DND-41 (cell line): ENCODE measurements at regions not wholly inside any gene's neighbourhood (a gene's known extent, or its start where the extent isn't known, plus 50 kb on each side); places are given as distances from the start of the nearest gene placed in this dataset.

Experiments used
- EZH2 ChIP-seq: IDR thresholded peaks from 3 replicates; pipeline ENCODE4 v1.6.1; 2012; ENCODE audit warnings: borderline replicate concordance, low read depth, mild to moderate bottlenecking, moderate library complexity, low read length, inconsistent platforms; ENCODE audit not compliant: severe bottlenecking
- TF ChIP-seq, protein P1 (sequence below): IDR thresholded peaks from 2 replicates; pipeline ENCODE4 v1.5.1; 2012; ENCODE audit warnings: borderline replicate concordance, low read length, moderate library complexity, mild to moderate bottlenecking; ENCODE audit not compliant: poor library complexity, severe bottlenecking; ENCODE audit errors: extremely low read depth

DNA sequence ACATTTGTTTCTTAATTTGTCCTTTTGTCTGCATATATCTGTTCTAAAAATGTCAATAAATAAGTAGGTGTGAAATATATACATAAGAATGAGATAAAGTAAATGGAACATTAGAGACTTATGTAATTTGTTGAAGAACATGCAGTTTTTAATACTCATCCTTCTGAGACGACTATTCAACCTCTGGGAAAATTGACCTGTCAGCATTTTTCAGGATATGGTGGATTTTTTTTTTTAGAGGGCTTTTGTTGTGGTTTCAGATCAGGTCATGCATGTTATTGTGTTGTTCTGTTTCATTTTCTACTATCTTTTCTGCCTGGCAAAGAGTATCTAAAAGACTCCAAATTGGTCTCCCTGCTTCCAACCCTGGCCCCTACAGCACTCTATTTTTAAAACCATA, 97.3 kb downstream of the PCDH7 start:
- TF ChIP-seq, protein P1, sequence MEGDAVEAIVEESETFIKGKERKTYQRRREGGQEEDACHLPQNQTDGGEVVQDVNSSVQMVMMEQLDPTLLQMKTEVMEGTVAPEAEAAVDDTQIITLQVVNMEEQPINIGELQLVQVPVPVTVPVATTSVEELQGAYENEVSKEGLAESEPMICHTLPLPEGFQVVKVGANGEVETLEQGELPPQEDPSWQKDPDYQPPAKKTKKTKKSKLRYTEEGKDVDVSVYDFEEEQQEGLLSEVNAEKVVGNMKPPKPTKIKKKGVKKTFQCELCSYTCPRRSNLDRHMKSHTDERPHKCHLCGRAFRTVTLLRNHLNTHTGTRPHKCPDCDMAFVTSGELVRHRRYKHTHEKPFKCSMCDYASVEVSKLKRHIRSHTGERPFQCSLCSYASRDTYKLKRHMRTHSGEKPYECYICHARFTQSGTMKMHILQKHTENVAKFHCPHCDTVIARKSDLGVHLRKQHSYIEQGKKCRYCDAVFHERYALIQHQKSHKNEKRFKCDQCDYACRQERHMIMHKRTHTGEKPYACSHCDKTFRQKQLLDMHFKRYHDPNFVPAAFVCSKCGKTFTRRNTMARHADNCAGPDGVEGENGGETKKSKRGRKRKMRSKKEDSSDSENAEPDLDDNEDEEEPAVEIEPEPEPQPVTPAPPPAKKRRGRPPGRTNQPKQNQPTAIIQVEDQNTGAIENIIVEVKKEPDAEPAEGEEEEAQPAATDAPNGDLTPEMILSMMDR = no peak
- TF ChIP-seq EZH2 = no peak
